ENCODE measurements at regions not wholly inside any gene's neighbourhood (a gene's known extent, or its start where the extent isn't known, plus 50 kb on each side); places are given as distances from the start of the nearest gene placed in this dataset.

GRCh38 chr7:30212701-30213111 is 71.7 kb upstream of the ZNRF2 start:
- TF ChIP-seq, protein P1, sequence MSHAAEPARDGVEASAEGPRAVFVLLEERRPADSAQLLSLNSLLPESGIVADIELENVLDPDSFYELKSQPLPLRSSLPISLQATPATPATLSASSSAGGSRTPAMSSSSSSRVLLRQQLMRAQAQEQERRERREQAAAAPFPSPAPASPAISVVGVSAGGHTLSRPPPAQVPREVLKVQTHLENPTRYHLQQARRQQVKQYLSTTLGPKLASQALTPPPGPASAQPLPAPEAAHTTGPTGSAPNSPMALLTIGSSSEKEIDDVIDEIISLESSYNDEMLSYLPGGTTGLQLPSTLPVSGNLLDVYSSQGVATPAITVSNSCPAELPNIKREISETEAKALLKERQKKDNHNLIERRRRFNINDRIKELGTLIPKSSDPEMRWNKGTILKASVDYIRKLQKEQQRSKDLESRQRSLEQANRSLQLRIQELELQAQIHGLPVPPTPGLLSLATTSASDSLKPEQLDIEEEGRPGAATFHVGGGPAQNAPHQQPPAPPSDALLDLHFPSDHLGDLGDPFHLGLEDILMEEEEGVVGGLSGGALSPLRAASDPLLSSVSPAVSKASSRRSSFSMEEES (CRISPR knock-in tag; IDR thresholded peaks at IDR 0.05): no peak
- TF ChIP-seq POLR2AphosphoS5 (IDR thresholded peaks at IDR 0.05; ENCODE audit: low read depth, low read length): no peak
- TF ChIP-seq NR2C2 (CRISPR knock-in tag; IDR thresholded peaks at IDR 0.05; ENCODE audit: borderline replicate concordance): no peak
- TF ChIP-seq BCLAF1 (IDR thresholded peaks at IDR 0.05): no peak

All from HepG2 (cell line).